H9 (cell line): ENCODE measurements at regions not wholly inside any gene's neighbourhood (a gene's known extent, or its start where the extent isn't known, plus 50 kb on each side); places are given as distances from the start of the nearest gene placed in this dataset.

Source experiments
- DNase-seq: peaks from one replicate; pipeline ENCODE4 v3.0.0-alpha.2; 2017
- H2AFZ ChIP-seq: one replicate; pipeline ENCODE4 v1.6.1; 2013; ENCODE audit warnings: mild to moderate bottlenecking, low read length, control low read depth, moderate library complexity
- H2AK5ac ChIP-seq: 2 replicates; pipeline ENCODE4 v1.6.1; 2013; ENCODE audit warnings: low read length, control low read depth, mixed read lengths; ENCODE audit not compliant: insufficient read length
- H2BK120ac ChIP-seq: one replicate; pipeline ENCODE4 v1.6.1; 2013; ENCODE audit warnings: low read depth, mild to moderate bottlenecking, low read length, control low read depth, inconsistent platforms; ENCODE audit not compliant: poor library complexity, severe bottlenecking
- H2BK12ac ChIP-seq: 2 replicates; pipeline ENCODE4 v1.6.1; 2013; ENCODE audit warnings: low read length, control low read depth, mixed read lengths, low read depth; ENCODE audit not compliant: insufficient read length
- H2BK15ac ChIP-seq: 2 replicates; pipeline ENCODE4 v1.6.1; 2013; ENCODE audit warnings: low read depth, low read length, control low read depth
- H2BK20ac ChIP-seq: one replicate; pipeline ENCODE4 v1.6.1; 2013; ENCODE audit warnings: low read depth, mild to moderate bottlenecking, low read length, control low read depth, inconsistent platforms; ENCODE audit not compliant: poor library complexity, severe bottlenecking
- H2BK5ac ChIP-seq: 2 replicates; pipeline ENCODE4 v1.6.1; 2013; ENCODE audit warnings: low read length, control low read depth, mixed read lengths; ENCODE audit not compliant: insufficient read length
- H3K14ac ChIP-seq: 2 replicates; pipeline ENCODE4 v1.6.1; 2013; ENCODE audit warnings: low read length, control low read depth; ENCODE audit not compliant: insufficient read depth
- H3K18ac ChIP-seq: 2 replicates; pipeline ENCODE4 v1.6.1; 2013; ENCODE audit warnings: low read depth, mild to moderate bottlenecking, mixed read lengths, low read length, control low read depth; ENCODE audit not compliant: insufficient read length
- H3K23ac ChIP-seq: 2 replicates; pipeline ENCODE4 v1.6.1; 2013; ENCODE audit warnings: low read length, control low read depth, mixed read lengths, low read depth; ENCODE audit not compliant: insufficient read length
- H3K23me2 ChIP-seq: 2 replicates; pipeline ENCODE4 v1.6.1; 2013; ENCODE audit warnings: low read depth, mild to moderate bottlenecking, mixed read lengths, low read length, control low read depth; ENCODE audit not compliant: insufficient read length, poor library complexity, severe bottlenecking
- H3K27ac ChIP-seq: 2 replicates; pipeline ENCODE4 v1.5.1; 2013; ENCODE audit warnings: low read length, control low read depth, mixed read lengths, low read depth; ENCODE audit not compliant: insufficient read length
- H3K27me3 ChIP-seq: 2 replicates; pipeline ENCODE4 v1.6.1; 2013; ENCODE audit warnings: low read length, control low read depth, inconsistent platforms; ENCODE audit not compliant: insufficient read depth
- H3K4ac ChIP-seq: 2 replicates; pipeline ENCODE4 v1.6.1; 2013; ENCODE audit warnings: low read depth, mild to moderate bottlenecking, control low read depth, inconsistent platforms, low read length, moderate library complexity
- H3K4me1 ChIP-seq: 2 replicates; pipeline ENCODE4 v1.6.1; 2013; ENCODE audit warnings: low read length, control low read depth, inconsistent platforms; ENCODE audit not compliant: insufficient read depth
- H3K4me2 ChIP-seq: 2 replicates; pipeline ENCODE4 v1.6.1; 2013; ENCODE audit warnings: low read length, control low read depth, mixed read lengths; ENCODE audit not compliant: insufficient read length, insufficient read depth
- H3K56ac ChIP-seq: 2 replicates; pipeline ENCODE4 v1.6.1; 2013; ENCODE audit warnings: low read depth, mild to moderate bottlenecking, mixed read lengths, low read length, control low read depth; ENCODE audit not compliant: insufficient read length
- H3K79me1 ChIP-seq: 2 replicates; pipeline ENCODE4 v1.6.1; 2013; ENCODE audit warnings: low read depth, mild to moderate bottlenecking, moderate library complexity, low read length, control low read depth, inconsistent platforms; ENCODE audit not compliant: insufficient read depth, poor library complexity, severe bottlenecking
- H3K79me2 ChIP-seq: 2 replicates; pipeline ENCODE4 v1.6.1; 2013; ENCODE audit warnings: low read length, control low read depth, inconsistent platforms; ENCODE audit not compliant: insufficient read depth
- H3K9ac ChIP-seq: 2 replicates; pipeline ENCODE4 v1.6.1; 2013; ENCODE audit warnings: low read length, control low read depth, mixed read lengths; ENCODE audit not compliant: insufficient read length; ENCODE audit errors: extremely low read depth
- H3K9me3 ChIP-seq: one replicate; pipeline ENCODE4 v1.6.1; 2013; ENCODE audit warnings: low read depth, low read length, inconsistent platforms; ENCODE audit not compliant: control insufficient read depth
- H3T11ph ChIP-seq: one replicate; pipeline ENCODE4 v1.6.1; 2013; ENCODE audit warnings: mild to moderate bottlenecking, low read length, control low read depth, inconsistent platforms
- H4K20me1 ChIP-seq: one replicate; pipeline ENCODE4 v1.6.1; 2013; ENCODE audit not compliant: control insufficient read depth, insufficient read length, insufficient read depth
- H4K5ac ChIP-seq: 2 replicates; pipeline ENCODE4 v1.6.1; 2013; ENCODE audit warnings: low read depth, mild to moderate bottlenecking, mixed read lengths, low read length, control low read depth; ENCODE audit not compliant: insufficient read length
- H4K8ac ChIP-seq: replicated peaks from 2 replicates; pipeline ENCODE4 v1.6.1; 2013; ENCODE audit warnings: low read length, control low read depth, mixed read lengths, low read depth; ENCODE audit not compliant: insufficient read length
- H4K91ac ChIP-seq: 2 replicates; pipeline ENCODE4 v1.6.1; 2013; ENCODE audit warnings: low read depth, mild to moderate bottlenecking, moderate library complexity, mixed read lengths, low read length, control low read depth; ENCODE audit not compliant: insufficient read length
- H3K27ac Mint-ChIP-seq, 3 experiments: 2 replicates in 2 of 3; 3 replicates in 1 of 3; pipeline ENCODE4 v1.8.0; 2020 to 2021; ENCODE audit warnings: mixed read lengths in 3 of 3, mild to moderate bottlenecking in 1 of 3, moderate library complexity in 1 of 3
- H3K27me3 Mint-ChIP-seq: 2 replicates; pipeline ENCODE4 v1.8.0; 2021; ENCODE audit warnings: low read depth, mild to moderate bottlenecking, moderate library complexity, mixed read lengths
- H3K36me3 Mint-ChIP-seq, 3 experiments: 2 replicates in 2 of 3; 3 replicates in 1 of 3; pipeline ENCODE4 v1.8.0; 2020 to 2021; ENCODE audit warnings: low read depth in 3 of 3, mixed read lengths in 3 of 3; ENCODE audit not compliant: insufficient read depth in 1 of 3
- H3K4me1 Mint-ChIP-seq, 2 experiments: 2 replicates each; pipeline ENCODE4 v1.8.0; 2020; ENCODE audit warnings: mixed read lengths in 2 of 2
- H3K4me3 Mint-ChIP-seq, 2 experiments: 2 replicates in 1 of 2; 3 replicates in 1 of 2; pipeline ENCODE4 v1.8.0; 2020 to 2021; ENCODE audit warnings: mild to moderate bottlenecking in 2 of 2, mixed read lengths in 2 of 2, moderate library complexity in 1 of 2
- H3K9me3 Mint-ChIP-seq, 2 experiments: 2 replicates in 1 of 2; 3 replicates in 1 of 2; pipeline ENCODE4 v1.8.0; 2020; ENCODE audit warnings: mild to moderate bottlenecking in 2 of 2, mixed read lengths in 2 of 2, moderate library complexity in 1 of 2
- CTCF ChIP-seq: fragments of 200-600 bp; sonication (generic); conservative IDR thresholded peaks from 3 replicates; pipeline ENCODE4 v1.8.0; 2021; ENCODE audit warnings: antibody characterized with exemption, mild to moderate bottlenecking
- WGBS: extraction: QIAGEN DNeasy Blood & Tissue Kit; methylation state at CpG from one replicate; pipeline ENCODE4 v1.1.7; 2013; ENCODE audit warnings: missing lambda C conversion rate, low lambda C conversion rate, mixed read lengths; ENCODE audit not compliant: insufficient read length; ENCODE audit errors: extremely low coverage; 5-methylcytosine and 5-hydroxymethylcytosine counted together

GRCh38 chr2:36178384-36178783 is 177.2 kb upstream of the CRIM1 start:
- H3K79me1 ChIP-seq, result no peaks in the 10 kb centered on the region
- H2BK5ac ChIP-seq, result no peak overlapping the region
- H3K14ac ChIP-seq, result no peak overlapping the region
- Mint-ChIP-seq H3K4me1 (no peaks in the 10 kb centered on the region), H3K9me3 (peaks cover 17 to 20% of the 10 kb centered on the region in 2 experiments), H3K4me3 (no peak overlapping the region), H3K27me3 (no peaks in the 10 kb centered on the region), H3K27ac (no peak overlapping the region), H3K36me3 (peaks cover 3 to 17% (median 9%) of the 10 kb centered on the region in 3 experiments; a peak in 6 of 7 replicates)
- H2BK12ac ChIP-seq, result no peak overlapping the region
- no peak overlapping the region for H3K23ac ChIP-seq
- no peak overlapping the region for H3K9ac ChIP-seq
- no peak overlapping the region for H2BK120ac ChIP-seq
- no peaks in the 10 kb centered on the region for H3K79me2 ChIP-seq
- H2BK15ac ChIP-seq, result no peak overlapping the region
- no peak for TF ChIP-seq CTCF
- H3T11ph ChIP-seq, result no peak overlapping the region
- H2AK5ac ChIP-seq, result no peak overlapping the region
- H2AFZ ChIP-seq, result no peak overlapping the region
- no peak for DNase-seq
- no peak overlapping the region for H2BK20ac ChIP-seq
- H3K4me1 ChIP-seq, result no peaks in the 10 kb centered on the region
- no peak overlapping the region for H3K18ac ChIP-seq
- H4K8ac ChIP-seq, result no peak overlapping the region
- WGBS, result no CpG with 5 or more reads among the region's 2 CpGs
- no peaks in the 10 kb centered on the region; the same call in 1 of the 2 replicates for H3K27me3 ChIP-seq
- no peak overlapping the region for H3K4me2 ChIP-seq
- no peak overlapping the region for H4K91ac ChIP-seq
- H3K27ac ChIP-seq, result no peak overlapping the region
- H4K20me1 ChIP-seq, result no peaks in the 10 kb centered on the region
- H3K56ac ChIP-seq, result no peak overlapping the region
- H3K9me3 ChIP-seq, result no peaks in the 10 kb centered on the region
- H4K5ac ChIP-seq, result no peak overlapping the region
- H3K23me2 ChIP-seq, result no peaks in the 10 kb centered on the region
- no peak overlapping the region for H3K4ac ChIP-seq
